BJ (cell line): ENCODE measurements at regions not wholly inside any gene's neighbourhood (a gene's known extent, or its start where the extent isn't known, plus 50 kb on each side); places are given as distances from the start of the nearest gene placed in this dataset.
"Not testable (repeated sequence)": the region's sequence is repeated elsewhere in the genome, so short reads cannot be mapped to it uniquely, and the experiment has no call there.

Experiments used
- CTCF ChIA-PET: fragments of 350-600 bp; formaldehyde crosslinking; extraction: SDS; loops from one replicate; lab custom pipeline; 2021; ENCODE audit warnings: antibody characterized with exemption, inconsistent platforms; lab: Yijun Ruan, JAX
- POLR2A ChIA-PET: fragments of 300-600 bp; sonication (Branson Sonifier 250); formaldehyde crosslinking; extraction: SDS; loops from one replicate; lab custom pipeline; 2021; ENCODE audit warnings: antibody characterized with exemption; lab: Charles Lee
- DNase-seq: peaks from one replicate; pipeline ENCODE4 v3.0.0-alpha.2; 2011; ENCODE audit warnings: low read depth
- H3K27me3 ChIP-seq: 2 replicates; pipeline ENCODE4 v1.6.0; 2011; ENCODE audit warnings: low read length; ENCODE audit not compliant: control insufficient read depth, insufficient read depth
- H3K36me3 ChIP-seq: 2 replicates; pipeline ENCODE4 v1.5.1; 2011; ENCODE audit warnings: low read length; ENCODE audit not compliant: control insufficient read depth, insufficient read depth
- H3K4me3 ChIP-seq: 2 replicates; pipeline ENCODE4 v1.5.1; 2011; ENCODE audit warnings: low read depth, mild to moderate bottlenecking, control low read depth, low read length
- TF ChIP-seq, protein P1 (sequence below): IDR thresholded peaks from 2 replicates; pipeline ENCODE4 v1.5.1; 2011; ENCODE audit warnings: low read depth, mild to moderate bottlenecking, control low read depth, inconsistent platforms, low read length, moderate library complexity; ENCODE audit not compliant: insufficient read depth

- POLR2A ChIA-PET: no interaction called here
- Histone ChIP-seq H3K36me3 (no peaks in the 10 kb centered on the region), H3K4me3 (no peak overlapping the region), H3K27me3 (no peaks in the 10 kb centered on the region)
- DNase-seq: no peak
- CTCF ChIA-PET: no interaction called here
- TF ChIP-seq, protein P1, sequence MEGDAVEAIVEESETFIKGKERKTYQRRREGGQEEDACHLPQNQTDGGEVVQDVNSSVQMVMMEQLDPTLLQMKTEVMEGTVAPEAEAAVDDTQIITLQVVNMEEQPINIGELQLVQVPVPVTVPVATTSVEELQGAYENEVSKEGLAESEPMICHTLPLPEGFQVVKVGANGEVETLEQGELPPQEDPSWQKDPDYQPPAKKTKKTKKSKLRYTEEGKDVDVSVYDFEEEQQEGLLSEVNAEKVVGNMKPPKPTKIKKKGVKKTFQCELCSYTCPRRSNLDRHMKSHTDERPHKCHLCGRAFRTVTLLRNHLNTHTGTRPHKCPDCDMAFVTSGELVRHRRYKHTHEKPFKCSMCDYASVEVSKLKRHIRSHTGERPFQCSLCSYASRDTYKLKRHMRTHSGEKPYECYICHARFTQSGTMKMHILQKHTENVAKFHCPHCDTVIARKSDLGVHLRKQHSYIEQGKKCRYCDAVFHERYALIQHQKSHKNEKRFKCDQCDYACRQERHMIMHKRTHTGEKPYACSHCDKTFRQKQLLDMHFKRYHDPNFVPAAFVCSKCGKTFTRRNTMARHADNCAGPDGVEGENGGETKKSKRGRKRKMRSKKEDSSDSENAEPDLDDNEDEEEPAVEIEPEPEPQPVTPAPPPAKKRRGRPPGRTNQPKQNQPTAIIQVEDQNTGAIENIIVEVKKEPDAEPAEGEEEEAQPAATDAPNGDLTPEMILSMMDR: no peak
These were observed 1403.4 kb upstream of the C9orf72 start for GRCh38 chr9:28976684-28977083.

DNA sequence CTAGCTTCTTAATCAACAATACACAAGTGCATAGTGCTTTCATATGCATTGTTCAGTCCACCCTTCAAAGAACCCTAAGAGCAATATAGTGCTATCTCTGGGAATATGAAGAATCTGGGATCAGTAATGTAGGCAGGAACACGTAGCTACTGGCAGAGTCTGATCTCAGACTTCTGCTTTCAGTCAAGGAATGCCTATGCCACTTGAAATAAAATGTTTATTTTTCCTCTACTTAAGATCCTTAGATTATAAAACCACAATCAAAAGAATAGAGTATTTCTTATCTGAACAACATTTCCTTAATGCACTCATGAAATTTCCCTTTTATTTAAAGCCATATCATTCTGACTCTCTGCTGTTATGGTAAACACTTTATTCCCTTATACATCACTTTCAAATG, 1407.8 kb upstream of the C9orf72 start:
- H3K4me3 ChIP-seq: no peak overlapping the region
- H3K36me3 ChIP-seq: no peaks in the 10 kb centered on the region
- TF ChIP-seq, protein P1: no peak
- CTCF ChIA-PET: no interaction called here
- H3K27me3 ChIP-seq: no peaks in the 10 kb centered on the region
- no peak for DNase-seq
- POLR2A ChIA-PET: no interaction called here

DNA sequence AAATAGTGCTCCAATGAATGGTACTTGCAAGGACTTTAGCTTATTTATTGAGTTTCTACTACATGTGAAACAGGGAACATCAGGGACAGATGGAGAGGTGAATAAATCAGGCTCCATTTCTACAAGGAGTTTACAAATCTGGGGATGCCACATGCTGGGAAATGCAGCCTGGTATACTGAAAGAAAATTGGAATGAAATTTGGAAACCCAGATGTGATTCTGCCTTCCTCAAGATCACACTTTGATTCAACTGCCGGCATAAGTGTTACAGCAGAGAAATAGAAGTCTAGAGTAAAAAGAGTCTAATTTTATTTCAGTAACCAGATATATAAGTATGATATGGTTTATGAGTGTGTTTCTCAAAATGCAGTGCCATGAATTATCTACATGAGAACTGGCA, 1408.4 kb upstream of the C9orf72 start:
- ChIA-PET POLR2A (no interaction called here), CTCF (no interaction called here)
- Histone ChIP-seq H3K27me3 (no peaks in the 10 kb centered on the region), H3K36me3 (no peaks in the 10 kb centered on the region), H3K4me3 (no peak overlapping the region)
- TF ChIP-seq, protein P1: no peak
- DNase-seq: no peak

DNA sequence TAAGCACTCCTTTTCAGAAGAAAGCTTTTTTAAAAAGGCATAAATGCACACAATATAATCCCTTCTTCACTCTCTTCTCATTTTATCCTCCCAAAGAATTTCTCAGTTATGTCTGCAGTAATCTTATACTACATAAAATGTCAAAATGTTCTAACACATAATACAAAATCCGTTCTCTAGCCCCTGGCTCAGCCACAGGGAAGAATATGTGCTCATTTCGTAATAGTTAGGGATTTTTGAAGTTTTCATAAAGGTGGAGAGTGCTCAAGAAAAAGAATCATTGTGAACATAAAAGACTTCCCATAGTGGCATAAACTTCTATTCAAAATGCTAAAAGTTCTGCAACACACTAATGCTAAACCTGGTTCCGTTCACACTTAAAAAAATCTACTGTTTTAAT, 1410.7 kb upstream of the C9orf72 start:
- POLR2A ChIA-PET: no interaction called here
- Histone ChIP-seq H3K36me3 (no peaks in the 10 kb centered on the region), H3K4me3 (no peak overlapping the region), H3K27me3 (no peaks in the 10 kb centered on the region)
- CTCF ChIA-PET: no interaction called here
- TF ChIP-seq, protein P1: no peak
- DNase-seq: no peak

DNA sequence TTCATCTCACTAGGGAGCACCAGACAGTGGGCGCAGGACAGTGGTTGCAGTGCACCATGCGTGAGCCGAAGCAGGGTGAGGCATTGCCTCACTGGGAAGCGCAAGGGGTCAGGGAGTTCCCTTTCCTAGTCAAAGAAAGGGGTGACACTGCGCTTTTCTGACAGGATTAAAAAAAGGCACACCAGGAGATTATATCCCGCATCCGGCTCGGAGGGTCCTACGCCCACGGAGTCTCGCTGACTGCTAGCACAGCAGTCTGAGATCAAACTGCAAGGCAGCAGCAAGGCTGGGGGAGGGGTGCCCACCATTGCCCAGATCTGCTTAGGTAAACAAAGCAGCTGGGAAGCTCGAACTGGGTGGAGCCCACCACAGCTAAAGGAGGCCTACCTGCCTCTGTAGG, 1416.7 kb upstream of the C9orf72 start:
- H3K4me3 ChIP-seq, DNase-seq, POLR2A ChIA-PET, H3K36me3 ChIP-seq, H3K27me3 ChIP-seq, CTCF ChIA-PET: not testable (repeated sequence)

DNA sequence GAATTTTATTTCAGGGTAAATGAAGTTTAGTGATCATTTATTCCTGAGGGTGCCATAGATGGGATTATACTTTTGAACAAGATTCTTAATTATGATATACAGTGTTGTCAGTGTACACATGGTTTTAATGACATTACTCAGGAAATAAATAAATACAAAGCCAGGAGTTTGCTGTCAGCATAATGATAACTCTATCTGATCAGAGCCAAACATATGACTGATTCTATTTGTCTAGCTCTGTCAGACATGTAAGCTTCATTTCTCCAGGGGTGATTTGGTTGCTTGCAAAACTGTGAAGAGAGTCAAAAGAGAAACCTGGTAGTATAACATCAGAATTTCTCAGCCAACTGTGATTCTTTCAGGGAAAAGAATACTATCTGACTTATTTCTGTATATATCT, 1425.8 kb upstream of the C9orf72 start:
- CTCF ChIA-PET: no interaction called here
- POLR2A ChIA-PET: no interaction called here
- no peak for DNase-seq
- no peaks in the 10 kb centered on the region for H3K27me3 ChIP-seq
- H3K4me3 ChIP-seq: no peak overlapping the region
- no peaks in the 10 kb centered on the region for H3K36me3 ChIP-seq
- TF ChIP-seq, protein P1: no peak
